ENCODE measurements at regions not wholly inside any gene's neighbourhood (a gene's known extent, or its start where the extent isn't known, plus 50 kb on each side); places are given as distances from the start of the nearest gene placed in this dataset.

- Histone ChIP-seq H3K79me2 (ENCODE audit: low read depth) (no peaks in the 10 kb centered on the region), H3K9me2 (ENCODE audit: insufficient read depth) (no peaks in the 10 kb centered on the region), H3F3A (ENCODE audit: insufficient read depth, low read depth) (no peaks in the 10 kb centered on the region), H2AFZ (no peak overlapping the region), H4K20me1 (ENCODE audit: insufficient read depth) (no peaks in the 10 kb centered on the region), H3K27ac (no peak overlapping the region), H3K4me3 (no peak overlapping the region), H3K4me2 (no peak overlapping the region), H3K36me3 (ENCODE audit: low read depth) (no peaks in the 10 kb centered on the region), H3K9me3 (ENCODE audit: insufficient read depth, low read depth) (no peaks in the 10 kb centered on the region), H3K27me3 (ENCODE audit: insufficient read depth, low read depth) (no peaks in the 10 kb centered on the region), H3K4me1 (replicated peaks; ENCODE audit: insufficient read depth) (no peaks in the 10 kb centered on the region)
- BruUV-seq (replicated peaks): no TSS peak
- ChIA-PET POLR2A (ENCODE audit: unreplicated experiment) (no interaction called here), CTCF (no interaction called here)
- DNase-seq: no peak
- intact Hi-C loops (cut with micrococcal nuclease; ENCODE audit: unreplicated experiment): no loop called here
- TF ChIP-seq, protein P1, sequence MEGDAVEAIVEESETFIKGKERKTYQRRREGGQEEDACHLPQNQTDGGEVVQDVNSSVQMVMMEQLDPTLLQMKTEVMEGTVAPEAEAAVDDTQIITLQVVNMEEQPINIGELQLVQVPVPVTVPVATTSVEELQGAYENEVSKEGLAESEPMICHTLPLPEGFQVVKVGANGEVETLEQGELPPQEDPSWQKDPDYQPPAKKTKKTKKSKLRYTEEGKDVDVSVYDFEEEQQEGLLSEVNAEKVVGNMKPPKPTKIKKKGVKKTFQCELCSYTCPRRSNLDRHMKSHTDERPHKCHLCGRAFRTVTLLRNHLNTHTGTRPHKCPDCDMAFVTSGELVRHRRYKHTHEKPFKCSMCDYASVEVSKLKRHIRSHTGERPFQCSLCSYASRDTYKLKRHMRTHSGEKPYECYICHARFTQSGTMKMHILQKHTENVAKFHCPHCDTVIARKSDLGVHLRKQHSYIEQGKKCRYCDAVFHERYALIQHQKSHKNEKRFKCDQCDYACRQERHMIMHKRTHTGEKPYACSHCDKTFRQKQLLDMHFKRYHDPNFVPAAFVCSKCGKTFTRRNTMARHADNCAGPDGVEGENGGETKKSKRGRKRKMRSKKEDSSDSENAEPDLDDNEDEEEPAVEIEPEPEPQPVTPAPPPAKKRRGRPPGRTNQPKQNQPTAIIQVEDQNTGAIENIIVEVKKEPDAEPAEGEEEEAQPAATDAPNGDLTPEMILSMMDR (conservative IDR thresholded peaks at IDR 0.05): no peak
- TF ChIP-seq EZH2 (IDR thresholded peaks at IDR 0.05; ENCODE audit: low read depth): no peak
These were observed 170.4 kb upstream of the LDB2 start for GRCh38 chr4:17068891-17069290.

DNA sequence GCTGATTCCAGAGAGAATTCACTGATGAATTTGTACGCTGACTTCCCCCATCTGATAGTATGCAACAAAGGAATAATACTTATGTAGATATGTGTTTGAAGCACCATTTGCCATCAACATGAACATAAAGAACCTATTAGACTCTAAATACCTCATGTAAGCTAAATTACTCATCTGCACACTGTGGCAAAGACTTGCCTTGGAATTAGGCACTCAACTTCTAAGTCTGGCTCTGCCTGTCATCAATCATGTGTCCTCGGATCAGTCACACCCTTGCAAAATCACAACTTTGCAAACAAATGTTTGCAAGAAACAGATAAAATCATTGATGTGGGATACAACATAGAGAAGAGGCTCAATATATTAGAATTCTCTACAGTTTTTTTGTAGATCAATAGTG is 169.9 kb upstream of the LDB2 start:
- no peaks in the 10 kb centered on the region for H3K27me3 ChIP-seq (ENCODE audit: insufficient read depth, low read depth)
- DNase-seq: no peak
- H3F3A ChIP-seq (ENCODE audit: insufficient read depth, low read depth): no peaks in the 10 kb centered on the region
- ChIA-PET POLR2A (ENCODE audit: unreplicated experiment) (no interaction called here), CTCF (no interaction called here)
- no peak overlapping the region for H3K27ac ChIP-seq
- H3K9me2 ChIP-seq (ENCODE audit: insufficient read depth): no peaks in the 10 kb centered on the region
- no peaks in the 10 kb centered on the region for H4K20me1 ChIP-seq (ENCODE audit: insufficient read depth)
- H3K36me3 ChIP-seq (ENCODE audit: low read depth): no peaks in the 10 kb centered on the region
- H3K79me2 ChIP-seq (ENCODE audit: low read depth): no peaks in the 10 kb centered on the region
- no peak for TF ChIP-seq EZH2 (IDR thresholded peaks at IDR 0.05; ENCODE audit: low read depth)
- TF ChIP-seq, protein P1 (conservative IDR thresholded peaks at IDR 0.05): no peak
- H3K9me3 ChIP-seq (ENCODE audit: insufficient read depth, low read depth): no peaks in the 10 kb centered on the region
- H3K4me1 ChIP-seq (replicated peaks; ENCODE audit: insufficient read depth): no peaks in the 10 kb centered on the region
- intact Hi-C loops (cut with micrococcal nuclease; ENCODE audit: unreplicated experiment): no loop called here
- no peak overlapping the region for H3K4me3 ChIP-seq
- no peak overlapping the region for H2AFZ ChIP-seq
- no peak overlapping the region for H3K4me2 ChIP-seq
- BruUV-seq (replicated peaks): no TSS peak

DNA sequence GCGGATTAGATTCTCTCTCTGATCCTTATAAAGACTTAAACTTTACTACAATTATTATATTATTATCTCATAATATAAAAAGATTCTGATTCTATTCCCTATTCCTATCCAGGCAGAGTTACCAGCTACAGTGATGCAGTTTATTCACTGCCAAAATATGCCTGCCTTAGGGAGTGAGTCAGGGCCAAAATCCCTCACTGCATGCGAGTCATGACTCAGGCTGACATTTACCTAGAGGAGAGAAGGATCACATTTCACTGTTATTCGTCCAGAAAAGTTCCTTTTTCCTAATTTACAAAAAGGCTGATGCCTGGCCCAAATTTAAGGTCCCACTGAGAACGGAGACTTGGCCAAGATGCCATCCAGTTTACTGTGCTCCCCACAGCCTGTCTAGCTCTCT is 168.5 kb upstream of the LDB2 start:
- H3K4me2 ChIP-seq: no peak overlapping the region
- ChIA-PET CTCF (no interaction called here), POLR2A (ENCODE audit: unreplicated experiment) (no interaction called here)

More for the DNA sequence above, 168.5 kb upstream of the LDB2 start:
- H3K4me1 ChIP-seq (replicated peaks; ENCODE audit: insufficient read depth): no peaks in the 10 kb centered on the region
- H3K9me2 ChIP-seq (ENCODE audit: insufficient read depth): no peaks in the 10 kb centered on the region
- H3K27ac ChIP-seq: no peak overlapping the region
- TF ChIP-seq EZH2 (IDR thresholded peaks at IDR 0.05; ENCODE audit: low read depth): no peak
- TF ChIP-seq, protein P1 (conservative IDR thresholded peaks at IDR 0.05): no peak
- H3K4me3 ChIP-seq: no peak overlapping the region
- no peaks in the 10 kb centered on the region for H3K36me3 ChIP-seq (ENCODE audit: low read depth)
- intact Hi-C loops (cut with micrococcal nuclease; ENCODE audit: unreplicated experiment): no loop called here
- no peak overlapping the region for H2AFZ ChIP-seq
- DNase-seq: no peak
- no peaks in the 10 kb centered on the region for H3K27me3 ChIP-seq (ENCODE audit: insufficient read depth, low read depth)
- no peaks in the 10 kb centered on the region for H3K79me2 ChIP-seq (ENCODE audit: low read depth)
- no peaks in the 10 kb centered on the region for H4K20me1 ChIP-seq (ENCODE audit: insufficient read depth)
- no peaks in the 10 kb centered on the region for H3K9me3 ChIP-seq (ENCODE audit: insufficient read depth, low read depth)
- H3F3A ChIP-seq (ENCODE audit: insufficient read depth, low read depth): no peaks in the 10 kb centered on the region
- BruUV-seq (replicated peaks): no TSS peak
